ENCODE measurements at regions not wholly inside any gene's neighbourhood (a gene's known extent, or its start where the extent isn't known, plus 50 kb on each side); places are given as distances from the start of the nearest gene placed in this dataset.

DNA sequence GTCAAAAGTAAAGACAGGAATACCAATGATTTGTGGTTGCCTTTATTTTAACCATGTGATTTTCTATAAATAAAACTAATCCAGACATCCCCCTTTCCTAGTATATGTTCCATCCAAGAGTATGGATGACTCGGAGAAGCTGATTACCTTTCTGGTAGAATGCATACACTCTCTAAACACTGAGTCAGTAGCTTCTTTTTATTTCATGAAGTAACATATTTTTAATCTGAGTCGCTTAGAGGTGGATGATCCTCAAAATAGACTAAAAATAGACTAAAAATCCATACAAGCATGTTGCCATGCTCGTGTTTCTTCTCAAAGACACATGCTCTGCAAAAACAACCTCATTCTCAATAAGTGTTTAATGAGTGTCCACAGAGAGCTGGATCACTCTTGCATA is 263.7 kb downstream of the COL12A1 start:
- CTCF ChIA-PET, result interaction anchor here (1.4 kb wide), 1 partner anchor 264 kb away, joined by 3 read pairs; the partner anchor contains the start of gene COL12A1
- TF ChIP-seq, protein P1, sequence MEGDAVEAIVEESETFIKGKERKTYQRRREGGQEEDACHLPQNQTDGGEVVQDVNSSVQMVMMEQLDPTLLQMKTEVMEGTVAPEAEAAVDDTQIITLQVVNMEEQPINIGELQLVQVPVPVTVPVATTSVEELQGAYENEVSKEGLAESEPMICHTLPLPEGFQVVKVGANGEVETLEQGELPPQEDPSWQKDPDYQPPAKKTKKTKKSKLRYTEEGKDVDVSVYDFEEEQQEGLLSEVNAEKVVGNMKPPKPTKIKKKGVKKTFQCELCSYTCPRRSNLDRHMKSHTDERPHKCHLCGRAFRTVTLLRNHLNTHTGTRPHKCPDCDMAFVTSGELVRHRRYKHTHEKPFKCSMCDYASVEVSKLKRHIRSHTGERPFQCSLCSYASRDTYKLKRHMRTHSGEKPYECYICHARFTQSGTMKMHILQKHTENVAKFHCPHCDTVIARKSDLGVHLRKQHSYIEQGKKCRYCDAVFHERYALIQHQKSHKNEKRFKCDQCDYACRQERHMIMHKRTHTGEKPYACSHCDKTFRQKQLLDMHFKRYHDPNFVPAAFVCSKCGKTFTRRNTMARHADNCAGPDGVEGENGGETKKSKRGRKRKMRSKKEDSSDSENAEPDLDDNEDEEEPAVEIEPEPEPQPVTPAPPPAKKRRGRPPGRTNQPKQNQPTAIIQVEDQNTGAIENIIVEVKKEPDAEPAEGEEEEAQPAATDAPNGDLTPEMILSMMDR (IDR thresholded peaks at IDR 0.05; ENCODE audit: insufficient read depth, low read length, missing control alignments), result no peak
- POLR2A ChIA-PET, result no interaction called here
- DNase-seq (ENCODE audit: low read depth, low spot score), result no peak
- H3K4me3 ChIP-seq (ENCODE audit: low read depth, low read length), result no peak overlapping the region

DNA sequence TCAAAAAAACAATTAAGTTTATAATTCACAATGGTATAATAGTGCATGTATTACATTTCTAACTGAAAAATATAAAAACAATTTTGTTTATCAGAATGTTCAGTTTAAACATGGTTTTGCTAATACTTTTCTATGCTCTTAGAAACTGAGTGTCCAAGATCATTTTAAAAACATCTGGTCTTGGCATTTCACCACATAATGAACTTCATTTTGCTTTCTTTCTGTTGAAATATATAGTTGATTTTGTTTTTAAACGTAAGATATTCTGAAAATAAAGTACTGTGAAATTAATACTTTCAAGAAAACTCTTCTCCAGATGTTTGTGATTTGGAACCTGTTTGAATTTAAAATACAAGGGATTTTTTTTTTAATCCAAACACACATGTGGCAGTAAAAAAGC is 264.4 kb downstream of the COL12A1 start:
- no peak for DNase-seq (ENCODE audit: low read depth, low spot score)
- ChIA-PET POLR2A (no interaction called here), CTCF (interaction anchor here (1.4 kb wide), 1 partner anchor 264 kb away, joined by 3 read pairs; the partner anchor contains the start of gene COL12A1)
- no peak overlapping the region for H3K4me3 ChIP-seq (ENCODE audit: low read depth, low read length)
- TF ChIP-seq, protein P1 (IDR thresholded peaks at IDR 0.05; ENCODE audit: insufficient read depth, low read length, missing control alignments), result no peak

DNA sequence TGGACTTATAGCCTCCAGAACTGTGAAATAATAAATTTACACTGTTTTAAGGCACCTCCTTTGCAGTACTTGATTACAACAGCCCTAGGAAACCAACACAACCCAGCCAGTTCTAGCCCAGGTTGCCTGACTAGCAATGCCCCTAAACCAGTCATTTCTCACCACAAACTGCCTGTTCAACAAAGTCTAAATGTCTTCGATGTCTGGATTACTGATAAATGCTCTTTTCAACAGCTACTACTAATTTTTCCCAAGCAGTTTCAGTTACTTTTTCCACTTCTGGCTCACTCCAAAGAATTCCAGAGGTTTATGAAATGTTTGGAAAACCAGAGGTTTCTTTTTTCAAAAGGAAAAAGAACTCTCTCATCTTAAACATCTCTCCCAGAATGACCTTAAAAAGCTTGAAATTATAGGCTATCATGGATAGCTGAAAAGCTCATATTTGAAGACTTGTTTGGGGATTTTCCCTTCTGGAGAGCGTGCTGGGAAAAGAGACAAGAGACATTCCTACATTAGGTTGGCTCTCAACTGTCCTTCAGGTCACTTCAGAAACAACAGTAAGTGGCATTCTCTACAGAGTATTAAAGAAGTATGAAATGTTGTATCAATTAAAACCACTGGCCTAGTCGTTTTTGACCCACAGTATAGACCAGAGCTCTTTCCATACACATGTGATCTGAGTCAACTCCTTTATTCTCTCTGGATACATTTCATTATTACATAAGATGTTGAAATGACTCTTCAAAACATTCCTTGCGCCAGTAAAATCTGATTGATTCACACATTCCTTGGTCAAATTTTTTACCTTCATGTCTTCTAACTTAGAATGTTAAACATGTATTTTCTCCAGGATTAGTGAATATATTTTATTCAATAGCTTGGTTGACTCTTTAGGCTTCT is 265.9 kb downstream of the COL12A1 start:
- CTCF ChIA-PET, result interaction anchor here (0.8 to 1.6 kb wide), 6 partner anchors 38 to 272 kb away, joined by 3 to 5 read pairs (median 3); partner anchors contain the start of gene COL12A1
- TF ChIP-seq, protein P1 (IDR thresholded peaks at IDR 0.05; ENCODE audit: insufficient read depth, low read length, missing control alignments), result no peak
- POLR2A ChIA-PET, result no interaction called here
- no peak for DNase-seq (ENCODE audit: low read depth, low spot score)
- no peak overlapping the region for H3K4me3 ChIP-seq (ENCODE audit: low read depth, low read length)

DNA sequence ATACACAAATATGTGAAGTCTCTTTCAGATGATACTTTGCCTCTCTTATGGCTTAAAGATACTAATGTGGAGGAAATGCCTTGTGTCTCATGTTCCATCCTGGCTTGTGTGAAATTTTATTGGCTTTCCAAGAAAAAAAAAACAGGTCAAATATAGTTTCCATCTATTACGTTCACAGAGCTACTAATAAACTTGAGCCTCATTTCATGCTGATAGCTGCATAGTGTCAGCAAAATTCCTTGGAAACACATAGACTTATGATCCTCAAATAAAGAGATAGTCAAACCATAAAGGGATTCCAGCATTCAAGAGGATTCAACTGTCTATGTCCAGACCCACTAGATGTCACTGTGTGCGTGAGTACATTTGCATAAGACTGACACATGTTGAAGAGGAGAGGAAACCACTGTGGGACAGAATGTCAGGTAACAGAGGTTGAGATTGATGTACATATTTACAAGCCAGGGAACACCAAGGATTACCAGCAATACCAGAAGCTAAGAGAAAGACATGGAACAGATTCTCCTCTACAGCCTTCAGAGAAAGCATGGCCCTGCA is 266.6 kb downstream of the COL12A1 start:
- CTCF ChIA-PET, result interaction anchor here (0.8 to 1.6 kb wide), 6 partner anchors 37 to 271 kb away, joined by 3 to 5 read pairs (median 4); partner anchors contain the start of gene COL12A1
- TF ChIP-seq, protein P1 (IDR thresholded peaks at IDR 0.05; ENCODE audit: insufficient read depth, low read length, missing control alignments), result no peak
- DNase-seq (ENCODE audit: low read depth, low spot score), result no peak
- POLR2A ChIA-PET, result no interaction called here
- H3K4me3 ChIP-seq (ENCODE audit: low read depth, low read length), result no peak overlapping the region

DNA sequence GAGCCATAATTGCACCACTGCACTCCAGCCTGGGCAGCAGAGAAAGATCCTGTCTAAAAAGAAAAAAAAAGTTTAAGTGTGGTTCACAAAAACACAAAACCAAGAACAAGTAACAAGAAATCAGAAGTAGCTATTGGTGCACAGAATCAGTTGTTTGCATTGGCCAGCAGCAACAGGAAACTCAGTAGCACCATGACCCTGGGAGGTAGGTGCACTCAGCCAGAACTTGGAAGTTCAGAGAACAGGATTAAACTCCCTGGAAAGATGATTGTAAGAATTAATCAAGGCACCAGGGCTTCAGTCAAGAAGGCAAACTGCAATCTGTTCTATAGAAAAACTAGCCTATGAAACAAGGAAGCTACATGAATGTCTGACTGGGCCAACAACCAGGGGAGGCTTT is 267.9 kb downstream of the COL12A1 start:
- CTCF ChIA-PET, result interaction anchor here (1.5 kb wide), 1 partner anchor 274 kb away, joined by 3 read pairs; no protein-coding TSS in a partner anchor
- TF ChIP-seq, protein P1 (IDR thresholded peaks at IDR 0.05; ENCODE audit: insufficient read depth, low read length, missing control alignments), result no peak
- POLR2A ChIA-PET, result no interaction called here
- H3K4me3 ChIP-seq (ENCODE audit: low read depth, low read length), result no peak overlapping the region
- DNase-seq (ENCODE audit: low read depth, low spot score), result no peak

DNA sequence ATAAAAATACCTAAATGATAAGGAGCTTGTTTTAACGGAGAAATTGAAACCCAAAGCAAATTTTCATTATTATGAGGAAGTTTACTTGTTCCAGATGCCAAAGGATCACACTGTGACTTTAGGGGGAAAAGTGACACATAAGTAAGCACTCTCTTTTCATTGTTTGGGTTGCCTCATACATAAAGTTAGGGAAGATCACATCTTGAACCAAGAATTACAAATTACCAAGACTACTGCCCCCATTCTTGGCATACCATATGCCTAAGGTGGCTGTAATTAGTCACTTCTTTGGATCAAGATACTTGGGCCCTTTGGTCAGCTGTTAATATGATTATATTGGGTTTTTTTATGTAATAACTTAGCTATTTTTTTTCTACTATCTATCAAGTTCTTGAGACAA is 269.0 kb downstream of the COL12A1 start:
- ChIA-PET CTCF (interaction anchor here (1.5 kb wide), 1 partner anchor 275 kb away, joined by 3 read pairs; no protein-coding TSS in a partner anchor), POLR2A (interaction anchor here (1.1 kb wide), 1 partner anchor 268 kb away, joined by 3 read pairs; no protein-coding TSS in a partner anchor)
- TF ChIP-seq, protein P1 (IDR thresholded peaks at IDR 0.05; ENCODE audit: insufficient read depth, low read length, missing control alignments), result no peak
- peak; percentile 12 for DNase-seq (ENCODE audit: low read depth, low spot score)
- no peak overlapping the region for H3K4me3 ChIP-seq (ENCODE audit: low read depth, low read length)
